GM12892 (cell line): ENCODE measurements at regions not wholly inside any gene's neighbourhood (a gene's known extent, or its start where the extent isn't known, plus 50 kb on each side); places are given as distances from the start of the nearest gene placed in this dataset.

Source experiments
- POLR2AphosphoS5 ChIP-seq: IDR thresholded peaks from 2 replicates; pipeline ENCODE4 v1.6.1; 2011; ENCODE audit warnings: low read depth, low read length, control low read depth
- TAF1 ChIP-seq: IDR thresholded peaks from 2 replicates; pipeline ENCODE4 v1.6.1; 2011; ENCODE audit warnings: low read depth, mild to moderate bottlenecking, control low read depth, low read length, borderline replicate concordance

DNA sequence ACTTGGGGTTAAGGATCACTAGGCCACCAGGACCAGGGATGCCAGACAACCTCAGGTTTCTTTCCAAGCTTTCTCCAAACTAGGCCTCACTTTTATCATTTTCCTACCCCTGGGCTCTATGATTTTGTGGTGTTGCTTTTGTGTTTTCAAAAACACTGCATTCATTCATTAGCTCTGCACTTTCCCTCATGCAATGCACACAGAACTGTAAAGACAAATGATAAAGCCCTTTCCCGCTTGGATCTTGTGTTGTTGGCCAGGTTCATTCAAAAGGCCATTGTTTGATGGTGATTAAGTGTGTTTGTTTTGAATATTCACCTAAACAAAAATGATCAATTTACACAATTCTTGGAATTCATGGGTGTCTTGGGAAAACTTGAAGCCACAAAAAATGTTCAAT lies 210.7 kb upstream of the TNP1 start:
- TF ChIP-seq POLR2AphosphoS5 = no peak
- no peak for TF ChIP-seq TAF1
